ENCODE measurements at regions not wholly inside any gene's neighbourhood (a gene's known extent, or its start where the extent isn't known, plus 50 kb on each side); places are given as distances from the start of the nearest gene placed in this dataset.

DNA sequence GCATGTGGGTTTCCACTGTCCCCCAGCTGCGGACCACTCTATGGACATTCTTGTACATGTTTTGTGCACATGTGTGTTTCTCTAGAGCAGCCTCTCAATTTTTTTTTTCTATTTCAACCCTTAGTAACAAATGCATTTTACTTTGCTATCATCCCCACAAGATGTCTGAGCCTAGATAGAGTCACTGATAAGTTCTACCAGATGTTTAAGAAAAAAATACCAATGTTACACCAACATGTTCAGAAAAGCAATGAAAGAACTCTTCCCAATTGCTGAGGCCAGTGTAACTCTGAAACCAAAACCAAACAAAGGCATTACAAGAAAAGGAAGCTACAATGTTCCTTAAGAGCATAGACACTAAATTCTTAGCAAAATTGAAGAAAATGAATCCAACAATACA, 218.5 kb downstream of the CXCL12 start:
- intact Hi-C loops (cut with DNase I) = no loop called here
- 91 to 93% methylated on average over 1 of the region's 1 CpG for WGBS, 2 donors
- no peaks in the 10 kb centered on the region for H3K9me3 ChIP-seq
- H3K4me1 ChIP-seq = no peaks in the 10 kb centered on the region
- H3K36me3 ChIP-seq = no peaks in the 10 kb centered on the region
- no peak for DNase-seq
- TF ChIP-seq, protein P1, sequence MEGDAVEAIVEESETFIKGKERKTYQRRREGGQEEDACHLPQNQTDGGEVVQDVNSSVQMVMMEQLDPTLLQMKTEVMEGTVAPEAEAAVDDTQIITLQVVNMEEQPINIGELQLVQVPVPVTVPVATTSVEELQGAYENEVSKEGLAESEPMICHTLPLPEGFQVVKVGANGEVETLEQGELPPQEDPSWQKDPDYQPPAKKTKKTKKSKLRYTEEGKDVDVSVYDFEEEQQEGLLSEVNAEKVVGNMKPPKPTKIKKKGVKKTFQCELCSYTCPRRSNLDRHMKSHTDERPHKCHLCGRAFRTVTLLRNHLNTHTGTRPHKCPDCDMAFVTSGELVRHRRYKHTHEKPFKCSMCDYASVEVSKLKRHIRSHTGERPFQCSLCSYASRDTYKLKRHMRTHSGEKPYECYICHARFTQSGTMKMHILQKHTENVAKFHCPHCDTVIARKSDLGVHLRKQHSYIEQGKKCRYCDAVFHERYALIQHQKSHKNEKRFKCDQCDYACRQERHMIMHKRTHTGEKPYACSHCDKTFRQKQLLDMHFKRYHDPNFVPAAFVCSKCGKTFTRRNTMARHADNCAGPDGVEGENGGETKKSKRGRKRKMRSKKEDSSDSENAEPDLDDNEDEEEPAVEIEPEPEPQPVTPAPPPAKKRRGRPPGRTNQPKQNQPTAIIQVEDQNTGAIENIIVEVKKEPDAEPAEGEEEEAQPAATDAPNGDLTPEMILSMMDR (IDR thresholded peaks at IDR 0.05) = no peak
- no peak for TF ChIP-seq POLR2A (IDR thresholded peaks at IDR 0.05)
- H3K27ac ChIP-seq = no peak overlapping the region
- no peak overlapping the region for H3K4me3 ChIP-seq
- H3K27me3 ChIP-seq = no peaks in the 10 kb centered on the region

DNA sequence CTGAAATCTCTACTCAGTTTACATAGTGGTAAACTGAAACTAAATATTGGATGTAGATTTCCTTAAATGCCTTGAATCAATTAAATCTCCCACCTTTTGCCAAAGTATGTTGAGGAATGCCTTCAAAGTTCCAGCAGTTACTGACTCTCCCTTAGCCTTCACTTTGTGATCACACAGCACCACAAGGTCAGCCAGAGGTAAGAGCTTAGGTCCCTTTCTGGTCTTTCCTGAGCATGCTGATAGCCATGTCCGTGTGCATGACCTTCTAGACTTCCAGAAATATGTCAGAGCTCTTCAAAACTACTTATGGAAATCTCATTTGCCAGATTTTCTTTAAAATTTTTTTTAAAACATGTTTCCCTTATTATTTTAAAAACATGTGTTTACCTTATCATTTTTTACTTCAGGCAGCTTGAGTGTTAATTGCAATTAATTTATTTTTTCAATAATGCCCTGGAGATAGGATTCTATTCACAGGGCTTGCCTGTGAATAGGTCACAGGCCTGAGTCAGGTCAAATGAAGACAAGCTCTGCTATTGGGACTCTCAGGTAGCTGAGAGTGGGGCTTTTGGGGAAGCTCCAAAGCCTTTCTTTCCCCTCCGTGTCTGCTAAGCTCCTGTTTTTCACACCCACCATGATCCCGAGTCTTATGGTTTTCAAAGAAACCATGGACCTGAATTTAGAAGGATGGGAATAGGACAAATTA, 220.5 kb downstream of the CXCL12 start:
- no peak for TF ChIP-seq POLR2A (IDR thresholded peaks at IDR 0.05)
- TF ChIP-seq, protein P1 (IDR thresholded peaks at IDR 0.05) = no peak
- Histone ChIP-seq H3K9me3 (no peaks in the 10 kb centered on the region), H3K27me3 (no peaks in the 10 kb centered on the region), H3K4me3 (no peak overlapping the region), H3K4me1 (no peaks in the 10 kb centered on the region), H3K27ac (no peak overlapping the region), H3K36me3 (no peaks in the 10 kb centered on the region)
- DNase-seq = no peak
- intact Hi-C loops (cut with DNase I) = no loop called here
- WGBS, 2 donors = 63 to 65% methylated on average over 3 of the region's 3 CpGs

DNA sequence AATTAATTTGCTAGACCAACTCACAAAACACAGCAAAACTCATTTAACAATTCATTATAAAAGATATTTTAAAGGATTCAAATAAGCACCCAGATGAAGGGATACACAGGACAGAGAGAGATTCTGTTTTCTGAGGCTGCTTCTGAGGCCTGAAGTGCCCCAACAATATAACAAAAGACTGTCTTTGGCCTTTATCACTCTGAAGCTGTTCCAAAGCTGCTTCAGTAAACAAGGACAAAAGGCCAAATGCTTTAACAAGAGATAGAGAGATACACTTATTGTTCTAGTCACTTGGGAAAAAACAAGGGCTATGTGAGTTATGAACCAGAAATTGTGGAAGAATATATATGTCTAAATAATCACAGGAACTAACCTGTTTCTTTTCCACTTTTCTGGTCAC, 223.7 kb downstream of the CXCL12 start:
- Histone ChIP-seq H3K27me3 (no peaks in the 10 kb centered on the region), H3K36me3 (no peaks in the 10 kb centered on the region), H3K4me3 (no peak overlapping the region), H3K9me3 (no peaks in the 10 kb centered on the region), H3K4me1 (no peaks in the 10 kb centered on the region), H3K27ac (no peak overlapping the region)
- no peak for DNase-seq
- intact Hi-C loops (cut with DNase I) = no loop called here
- TF ChIP-seq, protein P1 (IDR thresholded peaks at IDR 0.05) = no peak
- TF ChIP-seq POLR2A (IDR thresholded peaks at IDR 0.05) = no peak

DNA sequence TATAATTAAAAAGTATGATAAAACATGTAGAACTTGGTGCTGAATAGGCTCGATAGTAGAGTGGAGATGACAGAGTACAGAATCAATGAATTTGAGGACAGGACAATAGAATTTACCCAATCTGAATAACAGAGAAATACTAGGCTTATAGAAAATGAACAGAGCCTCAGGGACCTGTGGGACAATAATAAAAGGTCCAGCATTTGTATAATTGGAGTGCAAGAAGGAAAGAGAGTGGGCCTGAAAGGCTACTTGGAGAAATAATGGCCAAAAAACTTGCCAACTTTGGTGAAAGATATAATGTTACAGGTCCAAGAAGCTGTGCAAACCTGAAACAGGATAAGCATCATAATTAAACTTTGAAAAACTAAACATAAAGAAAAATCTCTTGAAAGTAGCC, 227.3 kb downstream of the CXCL12 start:
- Histone ChIP-seq H3K27ac (no peak overlapping the region), H3K27me3 (no peaks in the 10 kb centered on the region), H3K36me3 (no peaks in the 10 kb centered on the region), H3K9me3 (no peaks in the 10 kb centered on the region), H3K4me1 (no peaks in the 10 kb centered on the region), H3K4me3 (no peak overlapping the region)
- no peak for DNase-seq
- 76 to 95% methylated on average over 1 of the region's 1 CpG for WGBS, 2 donors
- no peak for TF ChIP-seq POLR2A (IDR thresholded peaks at IDR 0.05)
- TF ChIP-seq, protein P1 (IDR thresholded peaks at IDR 0.05) = no peak
- intact Hi-C loops (cut with DNase I) = no loop called here

DNA sequence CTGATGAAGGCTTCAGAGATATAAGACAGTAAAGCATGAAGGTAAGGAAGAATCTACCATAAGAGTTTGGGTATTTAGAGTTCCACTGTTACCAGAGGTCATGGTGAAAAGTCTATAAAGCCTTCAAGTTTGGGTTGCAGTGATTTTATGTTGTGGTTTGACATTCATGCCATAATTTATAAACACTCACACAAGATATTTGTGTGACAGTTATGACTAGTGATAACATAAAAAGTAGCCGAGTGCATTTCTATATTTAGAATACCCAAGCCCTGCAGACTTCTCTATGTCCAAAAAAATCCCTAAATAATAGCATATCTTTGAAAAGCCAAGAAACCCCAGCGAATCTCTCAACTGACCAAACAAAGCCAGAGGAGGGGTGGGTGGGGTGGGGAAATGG, 229.9 kb downstream of the CXCL12 start:
- intact Hi-C loops (cut with DNase I) = no loop called here

More for the DNA sequence above, 229.9 kb downstream of the CXCL12 start:
- no peaks in the 10 kb centered on the region for H3K4me1 ChIP-seq
- WGBS, 2 donors = 44 to 48% methylated on average over 2 of the region's 2 CpGs
- no peak for DNase-seq
- H3K4me3 ChIP-seq = no peak overlapping the region
- no peak overlapping the region for H3K27ac ChIP-seq
- TF ChIP-seq, protein P1 (IDR thresholded peaks at IDR 0.05) = no peak
- no peak for TF ChIP-seq POLR2A (IDR thresholded peaks at IDR 0.05)
- no peaks in the 10 kb centered on the region for H3K36me3 ChIP-seq
- no peaks in the 10 kb centered on the region for H3K27me3 ChIP-seq
- H3K9me3 ChIP-seq = peaks cover 0 to 8% (median 0%) of the 10 kb centered on the region in 3 donors
